Lung microvascular endothelial cell (primary cell): ENCODE measurements at regions not wholly inside any gene's neighbourhood (a gene's known extent, or its start where the extent isn't known, plus 50 kb on each side); places are given as distances from the start of the nearest gene placed in this dataset.

ENCODE experiments used
- DNase-seq, 2 donors: peaks; one replicate each; pipeline versions ENCODE4 v3.0.0 to v3.0.0-alpha.2; 2010; ENCODE audit warnings: low read depth in 2 of 2

DNA sequence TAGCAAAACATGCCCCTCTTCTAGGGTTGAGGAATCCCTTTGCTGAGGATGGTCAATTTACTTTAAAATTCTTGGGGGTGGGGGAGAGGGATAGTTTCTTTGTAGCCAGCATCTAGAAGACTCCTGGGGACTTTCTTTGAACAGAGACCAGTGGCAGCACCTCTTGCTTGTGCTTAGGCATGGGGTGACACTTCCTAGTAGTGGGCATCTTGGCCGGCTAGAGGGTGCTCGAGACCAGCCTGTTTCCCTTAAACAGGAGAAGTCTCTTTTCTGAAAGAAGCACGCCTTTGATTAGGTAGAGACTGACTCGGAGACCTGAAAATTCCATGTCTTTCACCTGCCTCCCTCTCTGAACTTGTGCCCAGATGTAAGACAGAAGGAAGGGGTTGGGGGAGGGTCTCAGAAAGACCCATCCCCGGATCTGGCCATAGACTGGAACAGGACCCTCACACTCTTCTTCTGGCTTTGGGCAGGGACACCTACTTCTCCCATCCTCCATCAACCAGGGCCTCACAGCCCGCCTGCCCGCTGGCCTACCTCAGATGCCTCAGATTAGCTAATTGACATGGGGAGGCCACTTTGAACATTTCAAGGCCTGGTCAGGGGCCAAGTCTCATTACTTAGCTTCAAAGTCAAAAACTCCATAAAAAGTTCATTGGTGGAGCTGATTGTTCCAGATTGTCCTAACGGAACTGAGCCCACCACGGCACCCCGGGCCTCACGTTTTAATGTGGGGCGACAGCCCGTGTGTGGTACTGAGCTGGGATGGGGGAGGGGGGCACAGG lies 172.2 kb downstream of the CDC5L start:
- DNase-seq, result no peak

DNA sequence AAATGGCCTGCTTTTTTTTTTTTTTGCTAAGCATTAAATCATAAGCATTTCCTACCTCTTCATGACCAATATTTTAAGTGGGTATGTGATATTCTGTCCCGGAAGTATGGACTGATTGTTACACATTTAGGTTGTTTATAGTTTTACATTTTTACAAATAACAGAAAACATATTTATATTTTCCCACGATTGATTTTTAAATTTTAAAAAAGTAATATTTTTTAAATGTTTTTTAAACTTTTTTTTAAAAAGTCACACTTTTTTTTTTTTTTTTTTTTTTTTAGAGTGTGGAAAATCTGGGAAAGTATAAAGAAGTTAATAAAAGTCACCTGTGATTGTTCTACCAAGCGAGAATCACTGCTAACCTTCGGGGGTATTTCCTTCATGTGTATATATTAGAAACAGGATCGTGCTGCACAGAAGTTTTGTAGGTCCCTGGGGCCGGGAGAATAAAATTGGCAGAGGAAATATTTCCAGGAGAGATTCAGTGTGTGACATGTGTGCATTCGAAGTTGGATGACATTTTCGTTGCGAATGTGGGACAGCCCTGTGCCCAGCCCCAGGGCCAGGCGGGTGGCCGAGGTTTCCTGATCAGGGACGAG lies 173.1 kb downstream of the CDC5L start:
- peak in 1 of 2 donors; percentile 23 for DNase-seq

DNA sequence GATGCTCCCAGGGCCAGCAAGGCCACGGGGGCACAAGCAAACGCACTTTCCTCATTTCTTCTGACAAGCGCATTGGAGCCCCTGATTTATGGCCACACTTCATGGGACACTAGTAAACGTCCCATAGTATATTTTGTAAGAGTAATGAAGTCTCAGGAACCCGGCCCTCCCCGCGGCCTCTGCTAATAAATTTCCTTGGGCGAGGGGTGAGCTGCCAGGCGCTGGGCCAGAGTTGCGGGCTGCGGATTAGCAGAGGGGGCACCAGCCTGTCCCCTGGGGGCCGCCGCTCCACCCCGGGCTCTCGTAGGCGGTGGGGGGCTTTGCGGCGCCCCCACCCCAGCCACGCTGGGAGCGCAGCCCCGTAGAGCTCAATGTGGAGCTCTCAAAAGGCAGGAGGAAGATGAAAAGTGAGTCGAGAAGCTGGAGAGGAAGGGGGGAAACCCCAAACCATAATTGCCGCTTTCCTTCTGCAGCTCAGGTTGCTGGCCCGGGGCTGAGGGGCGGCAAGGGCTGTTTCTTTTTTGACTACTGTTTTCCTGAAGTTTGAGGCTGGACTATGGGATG lies 173.6 kb downstream of the CDC5L start:
- DNase-seq, result no peak

DNA sequence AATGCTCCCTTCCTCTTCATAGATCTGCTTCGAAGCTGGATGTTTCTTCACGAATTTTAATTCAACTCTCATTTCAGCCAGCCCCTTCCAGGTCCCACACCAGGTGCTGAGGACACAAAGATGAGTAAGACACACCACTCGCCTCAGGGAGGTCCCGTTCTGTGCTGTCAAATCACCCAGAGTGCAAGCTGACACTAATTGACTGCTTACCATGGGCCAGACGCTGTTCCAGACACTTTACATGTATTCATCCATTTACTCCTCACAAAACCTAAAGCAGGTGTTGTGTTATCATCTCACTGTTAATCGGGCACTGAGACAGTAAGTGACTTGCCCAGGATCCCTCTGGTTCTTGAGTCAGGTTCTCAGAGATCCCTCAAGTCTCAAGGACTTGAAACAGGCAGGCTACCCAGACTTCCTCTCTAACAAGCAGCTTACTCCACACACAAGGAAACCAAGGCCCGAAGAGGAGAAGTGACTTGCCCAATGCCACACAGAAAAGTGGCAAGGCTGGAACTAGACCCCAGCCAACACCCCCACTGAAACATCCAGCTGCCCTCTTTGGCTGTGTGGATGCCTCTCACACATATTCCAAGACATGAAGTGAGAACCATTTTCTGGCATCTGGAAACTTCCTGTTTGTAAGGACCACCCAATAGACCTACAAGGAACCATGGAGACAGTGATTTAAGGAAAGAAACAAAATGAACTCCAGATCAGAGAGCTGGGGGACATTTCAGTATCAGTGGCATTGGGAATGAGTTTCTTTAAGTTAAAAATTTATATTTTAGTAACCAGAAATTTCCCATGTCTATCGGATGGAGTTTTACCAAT lies 174.5 kb downstream of the CDC5L start:
- DNase-seq, result no peak

DNA sequence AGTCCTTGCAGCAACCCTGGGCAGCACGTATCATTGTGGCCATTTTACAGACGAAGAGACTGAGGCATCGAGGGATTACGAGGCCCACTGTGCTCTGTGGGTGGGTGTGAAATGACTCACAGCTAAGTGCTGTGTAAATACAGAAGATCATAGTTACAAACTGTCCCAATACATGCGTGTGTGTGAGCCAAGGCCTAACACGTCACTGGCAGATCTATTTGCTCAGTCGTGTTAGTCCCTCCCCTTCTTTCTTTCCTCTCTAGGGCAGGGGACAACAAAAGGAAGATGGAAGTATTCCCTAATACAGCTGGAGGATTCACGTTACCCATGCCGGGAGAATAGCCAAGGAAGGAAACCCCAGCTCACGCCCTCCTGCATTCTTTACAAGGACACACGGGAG lies 175.9 kb downstream of the CDC5L start:
- DNase-seq, result peak; percentile 36 to 64

DNA sequence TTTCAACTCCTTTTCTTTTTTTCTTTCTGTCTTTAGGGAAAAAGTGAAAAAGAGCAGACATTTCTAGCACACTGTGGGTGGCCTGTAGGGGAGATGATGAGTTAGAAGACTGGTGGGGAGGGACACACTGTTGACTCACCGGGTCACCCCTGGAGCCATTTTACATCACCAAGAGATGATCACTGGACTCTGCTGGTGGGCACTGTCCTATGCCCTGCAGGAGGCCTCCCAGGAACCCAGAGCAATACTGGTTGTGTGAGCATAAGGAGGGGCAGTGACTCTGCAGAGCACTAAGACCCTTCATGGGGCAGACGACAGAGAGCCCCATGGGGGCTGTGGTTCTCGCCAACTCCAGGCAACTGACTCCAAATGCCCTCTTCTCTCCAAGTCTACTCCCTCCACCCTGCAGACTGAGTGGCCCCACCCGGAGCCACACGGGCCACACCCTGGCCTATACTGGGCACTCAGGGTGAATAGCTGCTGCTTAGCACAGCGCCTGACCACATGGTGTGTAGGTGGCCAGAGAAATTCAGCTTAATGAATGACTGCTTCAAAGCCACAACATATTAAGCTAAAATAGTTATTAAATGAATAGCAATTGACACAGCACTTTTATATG lies 177.5 kb downstream of the CDC5L start:
- DNase-seq, result no peak

DNA sequence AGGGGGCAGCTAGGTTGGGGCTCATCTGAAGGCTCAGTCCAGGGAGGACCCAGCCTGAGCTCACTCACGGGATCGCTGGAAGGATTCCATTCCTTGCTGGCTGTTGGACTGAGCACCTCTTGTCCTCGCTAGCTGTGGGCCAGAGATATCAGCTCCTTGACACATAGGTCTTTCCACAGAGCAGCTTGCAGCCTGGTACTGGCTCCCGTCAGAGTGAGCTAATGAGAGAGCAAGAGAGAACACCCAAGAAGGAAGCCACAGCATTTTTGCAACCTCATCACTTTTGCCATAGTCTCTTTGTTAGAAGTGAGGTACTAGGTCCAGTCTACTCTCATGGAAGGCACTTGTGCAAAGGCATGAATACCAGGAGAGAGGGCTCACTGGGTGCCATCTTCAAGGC lies 179.9 kb downstream of the CDC5L start:
- DNase-seq, result no peak

DNA sequence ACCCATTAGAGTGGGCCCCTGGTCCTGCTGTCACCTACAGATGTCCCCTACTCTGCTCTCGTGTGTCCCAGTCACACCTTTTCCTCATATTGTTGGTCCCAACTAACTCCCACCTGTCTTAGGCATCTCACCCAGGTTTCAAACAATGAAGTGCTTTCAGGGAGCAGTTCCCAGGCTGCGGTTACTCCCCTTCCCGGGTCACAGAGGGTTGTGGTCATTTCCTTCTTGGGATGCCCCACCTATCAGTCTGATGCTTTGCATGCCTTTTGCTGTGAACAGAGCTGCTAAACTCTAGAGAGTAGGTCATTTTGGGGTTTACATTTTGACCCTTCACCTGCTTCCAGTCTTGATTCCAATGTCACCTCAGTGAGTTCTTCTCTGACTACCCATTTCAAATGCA lies 181.6 kb downstream of the CDC5L start:
- DNase-seq, result no peak

DNA sequence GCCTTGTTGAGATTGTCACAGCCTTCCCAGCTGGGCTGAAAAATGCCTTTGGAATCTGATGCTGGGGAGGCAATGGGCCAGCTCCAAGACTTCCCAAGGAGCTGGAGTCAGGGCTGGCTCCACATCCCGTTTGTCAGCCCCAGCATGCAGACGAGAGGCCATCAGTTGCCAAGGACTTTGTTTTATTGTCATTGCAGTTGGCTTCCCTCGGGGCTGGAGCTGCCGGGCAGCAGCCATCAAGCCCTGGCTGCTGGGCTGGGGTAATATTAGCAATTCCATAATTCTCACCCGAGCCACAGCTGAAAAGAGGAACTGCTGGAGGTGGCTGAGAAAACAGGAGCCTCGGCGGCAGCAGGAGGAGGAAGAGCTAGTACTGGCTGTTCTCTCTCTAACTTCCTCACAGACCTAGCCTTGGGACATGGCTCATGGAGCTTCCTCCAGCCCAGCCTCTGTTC lies 182.5 kb downstream of the CDC5L start:
- DNase-seq, result peak in 1 of 2 donors; percentile 7

DNA sequence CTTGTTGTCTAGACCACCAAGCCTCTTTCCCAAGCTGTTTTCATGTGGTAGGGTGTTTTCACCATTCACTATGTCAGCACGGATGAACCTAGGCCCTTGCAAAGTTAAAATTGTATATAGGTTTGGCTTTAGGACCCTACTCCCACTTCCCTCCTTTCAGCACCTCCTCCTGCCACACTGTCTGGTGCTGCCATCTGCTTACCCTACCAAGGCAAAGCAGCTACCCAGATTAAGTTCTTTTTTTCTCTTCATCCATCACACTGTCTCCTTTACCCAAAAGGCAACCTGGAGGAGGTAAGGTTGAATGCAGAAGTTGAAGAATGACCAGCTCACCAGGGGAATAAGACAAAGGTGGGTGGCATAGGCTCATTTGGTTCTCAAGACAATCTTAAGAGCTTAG lies 184.0 kb downstream of the CDC5L start:
- no peak for DNase-seq

DNA sequence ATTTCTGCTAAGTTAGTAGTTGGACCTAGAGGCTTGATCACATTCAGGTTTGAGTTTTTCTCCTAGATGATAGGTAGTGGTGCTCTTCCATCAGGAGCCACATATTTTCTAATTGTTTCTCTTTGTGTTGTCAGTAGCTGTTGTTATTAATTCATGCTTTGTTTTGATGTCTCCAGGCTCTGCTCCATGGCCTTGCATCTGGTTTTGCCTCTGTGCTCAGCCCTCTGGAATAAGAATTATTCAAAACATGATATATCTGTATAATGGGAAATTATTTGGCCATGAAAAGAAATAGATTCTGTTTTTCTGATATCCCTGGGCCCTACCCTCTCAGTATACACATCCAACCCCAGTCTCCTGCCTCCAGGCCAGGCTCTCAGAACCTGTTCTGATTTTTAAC lies 184.8 kb downstream of the CDC5L start:
- DNase-seq, result no peak

DNA sequence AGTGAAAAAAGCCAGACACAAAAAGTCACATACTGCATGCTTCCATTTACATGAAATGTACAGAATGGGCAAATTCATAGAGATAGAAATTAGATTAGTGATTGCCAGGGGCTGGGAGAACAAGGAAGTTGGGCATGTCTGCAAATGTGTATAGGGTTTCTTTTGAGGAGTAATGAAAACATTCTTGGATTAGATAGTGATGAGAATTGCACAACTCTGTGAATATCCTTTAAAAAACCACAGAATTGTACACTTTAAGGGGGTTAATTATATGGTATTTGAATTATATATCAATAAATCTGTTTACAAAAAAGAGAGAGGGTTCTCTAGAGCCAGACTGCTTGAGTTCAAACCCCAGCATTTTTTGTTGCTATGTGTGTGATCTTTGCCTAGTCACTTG lies 188.1 kb downstream of the CDC5L start:
- no peak for DNase-seq

DNA sequence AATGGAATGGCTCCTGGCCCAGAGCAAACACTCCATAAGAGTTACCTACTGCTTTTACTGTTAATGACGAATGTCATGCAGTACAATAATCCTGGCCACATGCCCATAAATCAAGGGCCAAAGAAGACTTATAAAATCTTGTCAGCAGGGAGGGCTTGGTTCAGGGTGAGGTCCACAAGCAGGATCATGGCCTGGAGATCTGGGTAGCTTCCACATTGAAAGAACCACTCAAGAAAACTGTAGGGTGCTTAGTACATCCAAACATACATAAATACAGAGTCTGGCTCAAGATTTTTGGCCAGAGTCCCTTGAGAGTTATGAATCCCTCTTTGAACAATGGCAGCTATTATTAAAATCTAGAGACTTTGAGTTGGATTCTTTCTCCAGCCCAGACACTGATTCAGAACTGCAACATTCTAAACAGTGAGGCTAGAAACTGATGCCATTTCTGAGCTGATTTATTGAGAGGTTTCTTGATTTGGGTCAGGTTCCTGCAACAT lies 188.7 kb downstream of the CDC5L start:
- no peak for DNase-seq

DNA sequence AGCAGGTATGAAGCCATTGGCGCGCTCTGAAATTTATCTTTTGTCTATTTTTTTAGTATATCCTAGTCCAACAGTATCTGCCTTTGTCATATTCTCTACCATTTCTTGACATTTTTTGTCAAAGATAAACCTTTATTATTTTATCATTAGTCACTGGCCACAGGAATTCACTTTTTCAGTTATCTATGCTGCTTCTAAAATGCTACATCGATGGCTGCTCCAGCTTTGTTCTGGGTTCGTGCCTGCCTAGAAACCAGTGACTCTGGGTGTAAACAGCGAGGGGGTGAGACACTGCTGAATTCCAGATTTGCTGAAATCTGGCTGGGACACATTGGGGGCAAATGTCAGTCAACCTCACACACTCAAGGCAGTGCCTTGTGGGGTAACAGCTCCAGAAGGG lies 193.4 kb downstream of the CDC5L start:
- DNase-seq, result peak in 1 of 2 donors; percentile 28

DNA sequence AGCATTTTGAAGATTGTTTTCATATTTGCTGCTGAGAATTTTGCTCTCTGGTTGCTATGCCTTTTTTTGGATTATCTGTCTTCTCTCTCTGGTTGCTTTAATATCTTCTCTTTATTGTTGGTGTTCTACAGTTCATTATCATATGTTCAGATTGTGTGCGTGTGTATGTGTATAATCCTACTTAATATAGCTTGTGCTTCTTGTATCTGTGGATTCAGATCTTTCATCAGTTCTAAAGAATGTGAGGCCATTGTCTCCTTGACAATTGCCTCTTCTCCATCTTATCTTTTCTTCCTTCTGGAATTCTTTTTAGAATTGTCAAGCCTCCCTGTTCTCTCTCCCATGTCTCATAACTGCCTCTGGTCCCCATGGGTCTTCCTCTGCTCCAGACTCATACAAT lies 195.4 kb downstream of the CDC5L start:
- no peak for DNase-seq

DNA sequence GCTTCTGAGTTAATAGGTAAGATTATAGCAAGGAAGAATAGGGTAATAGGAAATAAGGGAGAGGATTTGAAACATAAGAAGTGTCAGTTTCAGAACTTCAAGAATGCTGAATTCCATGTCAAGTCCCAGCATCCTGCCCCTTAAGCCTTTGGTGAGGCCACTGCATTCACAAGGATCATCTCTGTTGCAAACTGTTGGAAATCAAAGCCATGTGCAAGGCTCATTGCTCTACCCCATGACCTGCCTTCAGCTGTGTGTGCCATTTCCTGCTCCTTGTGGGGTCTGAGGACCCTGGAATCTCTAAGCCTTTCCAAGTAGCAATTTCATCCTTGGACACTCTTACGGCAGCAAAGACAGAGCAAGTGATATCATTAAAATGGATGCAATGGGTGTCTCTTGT lies 203.0 kb downstream of the CDC5L start:
- no peak for DNase-seq

DNA sequence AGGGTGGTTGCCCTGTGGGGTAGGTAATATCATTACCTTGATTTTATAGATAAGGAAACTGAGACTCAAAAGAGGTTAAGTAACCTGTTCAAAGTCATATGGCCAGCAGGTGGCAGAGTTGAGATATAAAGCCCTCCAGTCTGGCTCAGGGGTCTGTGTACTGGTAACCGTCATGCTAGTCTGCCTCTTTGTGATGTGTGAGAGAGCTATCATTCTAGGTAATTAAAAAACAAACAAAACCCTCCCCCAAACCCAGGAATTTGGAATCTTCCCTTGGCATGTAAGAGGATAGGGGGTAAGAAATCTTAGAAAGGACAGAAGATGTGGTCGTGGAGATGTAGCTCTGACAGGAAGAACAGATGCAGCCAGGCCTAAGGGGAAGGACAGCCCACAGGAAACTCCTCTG lies 206.0 kb downstream of the CDC5L start:
- peak; percentile 70 to 74 for DNase-seq

DNA sequence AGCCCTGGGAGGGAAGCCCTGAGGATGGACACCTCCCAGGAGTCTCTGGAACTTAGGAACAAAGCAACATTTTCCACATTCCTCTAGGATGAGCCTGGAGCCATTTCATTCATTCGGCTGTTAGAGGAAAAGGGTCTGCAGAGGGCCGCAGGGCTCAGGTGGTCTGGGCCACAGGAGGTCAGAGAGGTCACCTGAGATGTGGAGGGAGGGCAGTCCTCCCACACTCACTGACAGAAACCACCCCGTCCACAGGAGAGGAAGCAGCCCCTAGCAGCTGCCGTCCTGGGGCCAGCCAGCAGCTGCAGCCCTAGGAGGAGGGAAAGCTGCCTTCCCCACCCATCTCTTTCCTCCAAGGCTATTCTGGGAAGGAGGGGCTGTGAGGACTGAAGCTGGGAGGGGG lies 207.0 kb downstream of the CDC5L start:
- DNase-seq, result no peak

DNA sequence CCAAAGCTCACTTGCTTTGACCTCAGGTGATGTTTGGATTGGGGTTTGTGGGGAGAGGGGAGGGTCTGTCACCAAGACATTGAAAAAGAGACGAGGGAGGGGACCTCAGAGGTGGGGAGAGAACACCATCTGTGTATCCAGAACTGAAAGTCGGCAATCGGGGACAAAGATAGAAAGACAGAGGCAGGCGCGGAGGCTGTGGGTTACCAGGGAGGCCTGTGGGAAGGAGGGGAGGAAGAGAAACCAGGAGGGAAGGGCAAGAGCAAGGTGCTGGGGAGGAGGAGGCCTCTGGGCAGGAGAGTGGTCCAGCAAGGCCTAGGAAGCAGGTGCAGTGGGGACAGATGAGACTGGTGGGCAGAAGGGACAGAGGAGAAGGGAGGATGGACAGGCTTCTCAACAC lies 211.2 kb downstream of the CDC5L start:
- DNase-seq, result no peak

DNA sequence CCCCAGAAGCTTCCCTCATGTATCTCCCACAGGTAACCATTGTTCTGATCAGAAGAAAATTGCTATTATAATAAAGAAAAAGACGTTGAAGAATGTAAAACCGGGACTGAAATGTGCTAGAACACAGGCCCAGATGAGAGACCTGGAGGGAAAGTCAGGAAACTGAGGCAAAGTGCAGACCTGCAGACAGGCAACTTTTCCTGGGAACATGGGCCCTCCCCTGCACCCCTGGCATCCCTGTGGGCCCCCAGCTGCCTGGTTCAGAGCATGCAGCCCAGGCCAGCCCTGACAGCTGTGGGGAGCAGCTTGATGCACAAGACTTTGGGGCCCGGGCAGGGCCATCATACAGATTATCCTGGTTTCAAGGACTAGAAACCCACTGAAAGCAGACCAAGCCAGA lies 212.2 kb downstream of the CDC5L start:
- DNase-seq, result no peak

DNA sequence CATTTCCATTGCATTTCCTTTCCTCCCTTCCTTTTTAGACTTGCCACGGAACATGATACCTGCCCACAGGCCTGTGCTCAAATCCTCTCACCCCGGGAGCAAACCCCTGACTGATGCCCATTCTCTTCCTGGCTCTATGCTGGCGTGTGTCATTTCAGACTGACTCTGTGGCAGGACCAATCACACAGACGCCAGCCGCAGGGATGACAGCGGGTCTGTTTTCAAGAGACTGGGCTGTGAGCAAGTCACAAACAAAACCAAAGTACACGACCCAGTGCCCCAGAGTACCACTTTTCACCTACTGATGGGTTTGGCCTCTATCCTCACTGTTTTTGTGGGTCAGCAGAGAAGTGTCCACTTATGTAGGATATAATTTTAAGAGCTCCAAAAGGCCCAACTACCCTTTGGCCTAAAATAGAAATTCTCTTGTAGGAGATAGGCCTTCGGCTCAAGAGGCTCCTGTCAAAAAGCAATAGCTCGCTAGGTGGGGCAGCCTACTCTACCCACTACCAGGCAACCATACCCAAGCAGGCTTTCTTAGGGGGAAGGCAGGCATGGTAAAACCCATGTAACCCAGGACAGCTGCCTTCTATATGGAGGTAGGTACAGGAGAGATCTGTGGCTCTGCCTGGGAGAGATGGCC lies 215.7 kb downstream of the CDC5L start:
- DNase-seq, result no peak
